ENCODE measurements at regions not wholly inside any gene's neighbourhood (a gene's known extent, or its start where the extent isn't known, plus 50 kb on each side); places are given as distances from the start of the nearest gene placed in this dataset.

- no peak overlapping the region for H3K4me2 ChIP-seq
- no peaks in the 10 kb centered on the region for H4K20me1 ChIP-seq
- no peak for TF ChIP-seq Cebpa-rat (IDR thresholded peaks at IDR 0.05)
- H3K27me3 ChIP-seq = peaks cover 44% of the 10 kb centered on the region
- no peak overlapping the region for H3K27ac ChIP-seq
- H3K4me3 ChIP-seq = no peak overlapping the region
- H3K4me1 ChIP-seq = no peaks in the 10 kb centered on the region
- no peak overlapping the region for H3K9ac ChIP-seq
- H3K9me3 ChIP-seq = peaks cover 7% of the 10 kb centered on the region; the same call in 1 of the 2 replicates
- H3K36me3 ChIP-seq = no peaks in the 10 kb centered on the region
These were observed 143.2 kb upstream of the UMPS start for GRCh38 chr3:124587053-124587408.

DNA sequence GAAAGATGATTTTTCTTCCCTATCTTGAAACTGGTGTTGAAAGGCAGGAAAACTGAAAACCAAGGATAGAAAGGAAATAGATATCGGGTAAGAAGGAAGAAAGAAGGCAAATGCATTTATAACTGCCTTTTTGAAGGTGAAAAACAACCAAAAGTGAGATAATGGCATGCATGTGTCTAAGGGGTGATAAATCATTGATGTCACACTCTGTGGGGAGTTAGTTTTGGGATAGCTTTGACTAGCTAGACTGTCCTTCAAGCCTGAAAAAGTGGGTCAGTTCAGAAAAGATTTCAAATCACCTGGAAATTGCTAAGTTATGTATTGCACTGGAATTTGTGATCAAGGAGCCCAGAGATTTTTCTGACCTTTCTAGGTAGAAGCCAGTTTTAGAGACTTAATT, 142.2 kb upstream of the UMPS start:
- Histone ChIP-seq H3K36me3 (no peaks in the 10 kb centered on the region), H3K4me3 (no peak overlapping the region), H3K27ac (no peak overlapping the region), H3K9ac (no peak overlapping the region), H3K27me3 (peaks cover 42% of the 10 kb centered on the region), H3K4me2 (no peak overlapping the region), H3K9me3 (peaks cover 7% of the 10 kb centered on the region; the same call in 1 of the 2 replicates), H3K4me1 (no peaks in the 10 kb centered on the region), H4K20me1 (no peaks in the 10 kb centered on the region)
- TF ChIP-seq Cebpa-rat (IDR thresholded peaks at IDR 0.05) = no peak

GRCh38 chr3:124588794-124589193, 141.5 kb upstream of the UMPS start:
- TF ChIP-seq Cebpa-rat (IDR thresholded peaks at IDR 0.05) = no peak
- no peaks in the 10 kb centered on the region for H3K4me1 ChIP-seq
- H3K36me3 ChIP-seq = no peaks in the 10 kb centered on the region
- H3K27me3 ChIP-seq = peaks cover 35% of the 10 kb centered on the region
- H3K9me3 ChIP-seq = peaks cover 7% of the 10 kb centered on the region; the same call in 1 of the 2 replicates
- no peak overlapping the region for H3K4me3 ChIP-seq
- H3K27ac ChIP-seq = no peak overlapping the region
- no peak overlapping the region for H3K4me2 ChIP-seq
- H4K20me1 ChIP-seq = no peaks in the 10 kb centered on the region
- no peak overlapping the region for H3K9ac ChIP-seq

GRCh38 chr3:124591699-124592098, 138.6 kb upstream of the UMPS start:
- no peaks in the 10 kb centered on the region for H3K36me3 ChIP-seq
- no peaks in the 10 kb centered on the region for H4K20me1 ChIP-seq
- H3K27ac ChIP-seq = no peak overlapping the region
- H3K4me2 ChIP-seq = no peak overlapping the region
- TF ChIP-seq Cebpa-rat (IDR thresholded peaks at IDR 0.05) = no peak
- peaks cover 5% of the 10 kb centered on the region for H3K27me3 ChIP-seq
- no peak overlapping the region for H3K4me3 ChIP-seq
- H3K4me1 ChIP-seq = no peaks in the 10 kb centered on the region
- no peak overlapping the region for H3K9ac ChIP-seq
- H3K9me3 ChIP-seq = no peaks in the 10 kb centered on the region

DNA sequence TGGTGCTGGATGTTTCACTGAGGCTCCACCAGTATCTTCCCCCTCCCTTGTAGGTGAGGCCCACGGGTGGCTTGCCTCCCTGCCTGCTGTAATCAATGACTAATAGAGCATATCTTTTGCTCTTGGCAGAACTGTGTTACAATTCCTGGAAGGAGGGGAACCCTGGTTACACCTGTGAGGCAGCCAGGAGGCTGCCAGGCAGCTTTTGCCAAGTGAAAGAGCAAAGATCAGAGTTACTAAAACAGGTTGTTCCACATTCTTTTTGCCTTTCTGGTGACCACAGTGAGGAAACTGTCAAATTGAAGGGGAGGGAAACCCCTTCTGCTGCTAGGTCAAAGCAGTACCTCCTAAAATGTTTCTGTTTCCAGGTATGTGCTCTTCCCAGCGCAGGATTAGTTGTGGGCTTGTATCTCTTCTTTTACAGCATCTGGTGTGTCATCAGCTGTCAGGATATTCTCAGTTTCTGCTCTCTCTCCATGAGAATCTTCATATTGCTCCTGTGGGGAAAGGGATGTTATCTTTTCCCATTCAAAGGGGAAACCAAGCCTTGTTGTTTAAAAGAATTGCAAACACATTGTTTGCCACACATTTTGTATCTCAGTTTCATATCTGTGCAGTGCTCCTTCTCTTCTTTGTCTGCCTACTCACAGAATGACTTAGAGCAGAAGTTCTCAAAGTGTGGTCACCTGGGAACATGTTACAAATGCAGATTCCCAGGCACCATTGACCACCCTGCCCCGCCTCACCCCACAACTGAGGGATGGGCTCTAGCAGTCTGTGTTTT, 137.4 kb upstream of the UMPS start:
- H3K27ac ChIP-seq = no peak overlapping the region
- H3K9ac ChIP-seq = no peak overlapping the region
- H3K4me1 ChIP-seq = no peaks in the 10 kb centered on the region

DNA sequence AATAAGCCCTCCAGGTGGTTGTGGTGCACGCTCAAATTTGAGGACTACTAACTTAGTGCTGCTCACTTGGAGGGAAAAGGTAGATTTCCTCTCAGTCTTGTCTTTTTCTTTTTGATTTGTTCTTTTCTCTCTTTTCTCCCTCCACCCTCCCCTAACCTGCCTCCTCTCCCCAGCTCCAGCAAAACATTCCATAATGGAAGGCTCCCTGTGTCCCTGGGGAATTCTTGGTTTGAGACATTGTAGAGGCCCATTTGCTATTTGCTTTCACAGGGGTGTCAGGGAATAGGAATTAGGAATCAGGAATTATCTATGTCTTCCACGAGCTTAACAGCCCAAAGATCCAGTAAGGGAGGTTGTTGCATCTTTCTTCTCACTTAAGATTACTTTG, 136.8 kb upstream of the UMPS start:
- H3K4me1 ChIP-seq = no peaks in the 10 kb centered on the region
- H3K4me2 ChIP-seq = no peak overlapping the region
- no peaks in the 10 kb centered on the region for H4K20me1 ChIP-seq
- no peak overlapping the region for H3K9ac ChIP-seq
- H3K27me3 ChIP-seq = no peaks in the 10 kb centered on the region
- H3K27ac ChIP-seq = no peak overlapping the region
- H3K4me3 ChIP-seq = no peak overlapping the region
- H3K36me3 ChIP-seq = no peaks in the 10 kb centered on the region
- no peak for TF ChIP-seq Cebpa-rat (IDR thresholded peaks at IDR 0.05)
- no peaks in the 10 kb centered on the region for H3K9me3 ChIP-seq

More for the DNA sequence above, 137.4 kb upstream of the UMPS start:
- Histone ChIP-seq H3K36me3 (no peaks in the 10 kb centered on the region), H3K4me2 (no peak overlapping the region), H3K4me3 (no peak overlapping the region), H3K27me3 (no peaks in the 10 kb centered on the region), H4K20me1 (no peaks in the 10 kb centered on the region), H3K9me3 (no peaks in the 10 kb centered on the region)
- no peak for TF ChIP-seq Cebpa-rat (IDR thresholded peaks at IDR 0.05)

GRCh38 chr3:124594581-124594980, 135.7 kb upstream of the UMPS start:
- Histone ChIP-seq H3K36me3 (no peaks in the 10 kb centered on the region), H3K4me2 (no peak overlapping the region), H3K27ac (no peak overlapping the region), H3K9me3 (no peaks in the 10 kb centered on the region), H3K4me3 (no peak overlapping the region), H3K4me1 (no peaks in the 10 kb centered on the region), H4K20me1 (no peaks in the 10 kb centered on the region), H3K9ac (no peak overlapping the region), H3K27me3 (no peaks in the 10 kb centered on the region)
- TF ChIP-seq Cebpa-rat (IDR thresholded peaks at IDR 0.05) = no peak

GRCh38 chr3:124597273-124597672, 133.0 kb upstream of the UMPS start:
- Histone ChIP-seq H3K4me1 (no peaks in the 10 kb centered on the region), H4K20me1 (no peaks in the 10 kb centered on the region), H3K9me3 (no peaks in the 10 kb centered on the region), H3K4me3 (no peak overlapping the region), H3K27ac (no peak overlapping the region), H3K36me3 (no peaks in the 10 kb centered on the region), H3K27me3 (no peaks in the 10 kb centered on the region), H3K4me2 (no peak overlapping the region), H3K9ac (no peak overlapping the region)
- no peak for TF ChIP-seq Cebpa-rat (IDR thresholded peaks at IDR 0.05)

GRCh38 chr3:124597979-124598378, 132.3 kb upstream of the UMPS start:
- Histone ChIP-seq H3K9ac (no peak overlapping the region), H3K36me3 (no peaks in the 10 kb centered on the region), H3K4me2 (no peak overlapping the region), H3K4me1 (no peaks in the 10 kb centered on the region), H3K27ac (no peak overlapping the region), H3K27me3 (no peaks in the 10 kb centered on the region), H3K4me3 (no peak overlapping the region), H3K9me3 (no peaks in the 10 kb centered on the region), H4K20me1 (no peaks in the 10 kb centered on the region)
- no peak for TF ChIP-seq Cebpa-rat (IDR thresholded peaks at IDR 0.05)

- H4K20me1 ChIP-seq = no peaks in the 10 kb centered on the region
- H3K4me2 ChIP-seq = no peak overlapping the region
- no peak overlapping the region for H3K9ac ChIP-seq
- TF ChIP-seq Cebpa-rat (IDR thresholded peaks at IDR 0.05) = no peak
- H3K27me3 ChIP-seq = no peaks in the 10 kb centered on the region
- no peak overlapping the region for H3K4me3 ChIP-seq
- no peaks in the 10 kb centered on the region for H3K36me3 ChIP-seq
- no peak overlapping the region for H3K27ac ChIP-seq
- H3K9me3 ChIP-seq = no peaks in the 10 kb centered on the region
- H3K4me1 ChIP-seq = no peaks in the 10 kb centered on the region
These were observed 131.0 kb upstream of the UMPS start for GRCh38 chr3:124599147-124599765.

Data from BLaER1 (cell line).